HL-60 (cell line): ENCODE measurements at regions not wholly inside any gene's neighbourhood (a gene's known extent, or its start where the extent isn't known, plus 50 kb on each side); places are given as distances from the start of the nearest gene placed in this dataset.

Experiments
- CTCF ChIP-seq: IDR thresholded peaks from one replicate; pipeline ENCODE4 v1.5.1; 2011; ENCODE audit warnings: low read length, control low read depth, inconsistent platforms; ENCODE audit not compliant: insufficient read depth
- POLR2AphosphoS5 ChIP-seq: IDR thresholded peaks from 2 replicates; pipeline ENCODE4 v1.6.1; 2012; ENCODE audit warnings: low read depth
- SPI1 ChIP-seq: IDR thresholded peaks from 2 replicates; pipeline ENCODE4 v1.6.1; 2012; ENCODE audit warnings: low read depth, mild to moderate bottlenecking, borderline replicate concordance
- TF ChIP-seq, protein P1 (sequence below): IDR thresholded peaks from 2 replicates; pipeline ENCODE4 v1.6.1; 2012; ENCODE audit warnings: low read depth; ENCODE audit not compliant: insufficient replicate concordance

DNA sequence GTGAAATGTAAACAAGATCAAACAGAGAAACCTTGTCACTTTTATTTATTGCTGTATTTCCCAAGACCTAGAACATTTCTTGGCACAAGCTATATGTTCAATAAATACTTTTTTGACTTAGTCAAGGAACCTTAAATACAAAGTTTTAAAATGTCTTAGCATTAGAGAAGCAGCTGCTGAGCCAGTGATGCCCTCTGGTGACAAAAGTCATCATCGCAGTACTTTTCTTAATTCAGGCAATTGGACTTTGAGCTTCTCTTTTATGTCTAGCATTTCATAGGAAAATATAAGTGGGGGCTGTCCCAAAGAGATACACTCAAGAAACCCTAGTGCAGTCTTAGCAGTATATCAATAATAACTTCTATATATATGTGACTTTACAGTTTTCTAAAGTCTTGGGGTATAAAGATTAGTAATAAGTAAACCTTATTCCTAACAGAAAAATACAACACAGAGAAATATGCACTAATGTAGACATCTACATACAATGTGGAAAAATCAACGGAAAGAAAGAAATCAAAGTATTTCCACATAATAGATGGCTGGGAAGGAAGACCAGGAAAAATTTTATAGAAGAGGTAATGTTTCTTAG is 118.4 kb downstream of the DTHD1 start:
- TF ChIP-seq CTCF (peak; percentile 50), POLR2AphosphoS5 (no peak), SPI1 (no peak)
- TF ChIP-seq, protein P1, sequence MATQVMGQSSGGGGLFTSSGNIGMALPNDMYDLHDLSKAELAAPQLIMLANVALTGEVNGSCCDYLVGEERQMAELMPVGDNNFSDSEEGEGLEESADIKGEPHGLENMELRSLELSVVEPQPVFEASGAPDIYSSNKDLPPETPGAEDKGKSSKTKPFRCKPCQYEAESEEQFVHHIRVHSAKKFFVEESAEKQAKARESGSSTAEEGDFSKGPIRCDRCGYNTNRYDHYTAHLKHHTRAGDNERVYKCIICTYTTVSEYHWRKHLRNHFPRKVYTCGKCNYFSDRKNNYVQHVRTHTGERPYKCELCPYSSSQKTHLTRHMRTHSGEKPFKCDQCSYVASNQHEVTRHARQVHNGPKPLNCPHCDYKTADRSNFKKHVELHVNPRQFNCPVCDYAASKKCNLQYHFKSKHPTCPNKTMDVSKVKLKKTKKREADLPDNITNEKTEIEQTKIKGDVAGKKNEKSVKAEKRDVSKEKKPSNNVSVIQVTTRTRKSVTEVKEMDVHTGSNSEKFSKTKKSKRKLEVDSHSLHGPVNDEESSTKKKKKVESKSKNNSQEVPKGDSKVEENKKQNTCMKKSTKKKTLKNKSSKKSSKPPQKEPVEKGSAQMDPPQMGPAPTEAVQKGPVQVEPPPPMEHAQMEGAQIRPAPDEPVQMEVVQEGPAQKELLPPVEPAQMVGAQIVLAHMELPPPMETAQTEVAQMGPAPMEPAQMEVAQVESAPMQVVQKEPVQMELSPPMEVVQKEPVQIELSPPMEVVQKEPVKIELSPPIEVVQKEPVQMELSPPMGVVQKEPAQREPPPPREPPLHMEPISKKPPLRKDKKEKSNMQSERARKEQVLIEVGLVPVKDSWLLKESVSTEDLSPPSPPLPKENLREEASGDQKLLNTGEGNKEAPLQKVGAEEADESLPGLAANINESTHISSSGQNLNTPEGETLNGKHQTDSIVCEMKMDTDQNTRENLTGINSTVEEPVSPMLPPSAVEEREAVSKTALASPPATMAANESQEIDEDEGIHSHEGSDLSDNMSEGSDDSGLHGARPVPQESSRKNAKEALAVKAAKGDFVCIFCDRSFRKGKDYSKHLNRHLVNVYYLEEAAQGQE, result no peak
